MM.1S (cell line): ENCODE measurements at regions not wholly inside any gene's neighbourhood (a gene's known extent, or its start where the extent isn't known, plus 50 kb on each side); places are given as distances from the start of the nearest gene placed in this dataset.

ENCODE experiments used
- CTCF ChIP-seq: fragments of 300-600 bp; sonication (generic); IDR thresholded peaks from 2 replicates; pipeline ENCODE4 v1.5.1; 2016; ENCODE audit warnings: antibody characterized with exemption, low read length, mixed read lengths
- EZH2 ChIP-seq: fragments of 300-600 bp; sonication (generic); optimal IDR thresholded peaks from 2 replicates; pipeline ENCODE3; 2017; ENCODE audit warnings: low read depth, mild to moderate bottlenecking, antibody characterized with exemption, low read length, mixed read lengths
- EZH2phosphoT487 ChIP-seq: fragments of 300-600 bp; sonication (generic); IDR thresholded peaks from 2 replicates; pipeline ENCODE4 v1.6.1; 2018; ENCODE audit warnings: antibody characterized with exemption, low read length

- TF ChIP-seq EZH2 (no peak), EZH2phosphoT487 (no peak), CTCF (no peak)
These were observed 208.5 kb upstream of the KCNN2 start for GRCh38 chr5:114153392-114153791.
